Nephron (organoid): ENCODE measurements at regions not wholly inside any gene's neighbourhood (a gene's known extent, or its start where the extent isn't known, plus 50 kb on each side); places are given as distances from the start of the nearest gene placed in this dataset.
"Not testable (repeated sequence)": the region's sequence is repeated elsewhere in the genome, so short reads cannot be mapped to it uniquely, and the experiment has no call there.

Experiments used
- H3K27ac Mint-ChIP-seq, 3 experiments: 2 replicates each; pipeline ENCODE4 v1.8.0; 2020; ENCODE audit warnings: mixed read lengths in 3 of 3, mild to moderate bottlenecking in 2 of 3, moderate library complexity in 1 of 3
- H3K27me3 Mint-ChIP-seq: 2 replicates; pipeline ENCODE4 v1.8.0; 2021; ENCODE audit warnings: low read depth, mild to moderate bottlenecking, moderate library complexity, mixed read lengths
- H3K36me3 Mint-ChIP-seq: 2 replicates; pipeline ENCODE4 v1.8.0; 2020; ENCODE audit warnings: low read depth, mixed read lengths
- H3K4me1 Mint-ChIP-seq: 2 replicates; pipeline ENCODE4 v1.8.0; 2020; ENCODE audit warnings: mixed read lengths
- H3K4me3 Mint-ChIP-seq, 3 experiments: 2 replicates each; pipeline ENCODE4 v1.8.0; 2020; ENCODE audit warnings: mild to moderate bottlenecking in 3 of 3, mixed read lengths in 3 of 3, moderate library complexity in 2 of 3
- H3K9me3 Mint-ChIP-seq: 2 replicates; pipeline ENCODE4 v1.8.0; 2020; ENCODE audit warnings: mixed read lengths
- CTCF ChIP-seq, 3 experiments: fragments of 200-600 bp; sonication (generic); IDR thresholded peaks; one replicate each; pipeline ENCODE4 v1.5.0; 2021; ENCODE audit warnings: antibody characterized with exemption in 3 of 3; ENCODE audit not compliant: unreplicated experiment in 3 of 3

- Mint-ChIP-seq H3K4me3 (no peak overlapping the region), H3K27ac (no peak overlapping the region), H3K36me3 (no peaks in the 10 kb centered on the region), H3K9me3 (no peaks in the 10 kb centered on the region), H3K4me1 (no peaks in the 10 kb centered on the region), H3K27me3 (peaks cover 4% of the 10 kb centered on the region)
- no peak for TF ChIP-seq CTCF (IDR thresholded peaks at IDR 0.05; ENCODE audit: unreplicated experiment in 3 of 3)
Measured at GRCh38 chr1:224053456-224053855, 60.5 kb upstream of the FBXO28 start.

GRCh38 chr1:224052772-224053171, 61.1 kb upstream of the FBXO28 start:
- Mint-ChIP-seq H3K9me3 (peaks cover 4% of the 10 kb centered on the region), H3K4me3 (no peak overlapping the region), H3K36me3 (no peaks in the 10 kb centered on the region), H3K27ac (no peak overlapping the region), H3K27me3 (peaks cover 4% of the 10 kb centered on the region), H3K4me1 (no peaks in the 10 kb centered on the region)
- no peak for TF ChIP-seq CTCF (IDR thresholded peaks at IDR 0.05; ENCODE audit: unreplicated experiment in 3 of 3)

DNA sequence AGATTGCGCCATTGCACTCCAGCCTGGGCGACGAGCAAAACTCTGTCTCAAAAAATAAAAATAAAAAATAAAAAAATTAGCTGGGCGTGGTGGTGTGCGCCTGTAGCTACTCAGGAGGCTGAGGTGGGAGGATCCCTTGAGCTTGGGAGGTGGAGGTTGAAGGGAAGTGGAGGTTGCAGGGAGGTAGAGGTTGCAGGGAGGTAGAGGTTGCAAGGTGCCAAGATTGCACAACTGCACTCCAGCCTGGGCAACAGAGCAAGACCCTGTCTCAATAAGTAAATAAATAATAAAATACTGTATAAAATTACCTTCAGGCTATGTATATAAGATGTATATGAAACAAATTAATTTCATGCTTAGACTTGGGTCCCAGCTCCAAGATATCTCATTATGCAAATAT, 62.1 kb upstream of the FBXO28 start:
- not testable (repeated sequence) for H3K27ac Mint-ChIP-seq

DNA sequence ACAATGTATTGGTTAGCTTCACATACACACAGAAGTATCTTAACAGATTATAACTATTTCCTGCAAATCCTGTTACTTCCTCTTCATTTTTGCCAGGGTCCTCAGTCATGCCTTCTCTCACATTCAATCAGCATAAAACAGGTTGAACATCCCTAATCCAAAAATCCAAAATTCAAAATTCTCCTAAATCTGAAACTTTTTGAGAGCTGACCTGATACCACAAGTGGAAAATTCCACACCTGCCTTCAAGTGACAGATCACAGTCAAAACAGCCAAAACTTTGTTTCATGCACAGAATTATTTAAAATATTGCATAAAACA, 62.9 kb upstream of the FBXO28 start:
- no peak for TF ChIP-seq CTCF (IDR thresholded peaks at IDR 0.05; ENCODE audit: unreplicated experiment in 3 of 3)
- Mint-ChIP-seq H3K4me3 (no peak overlapping the region), H3K9me3 (peaks cover 4% of the 10 kb centered on the region), H3K4me1 (no peaks in the 10 kb centered on the region), H3K27me3 (peaks cover 4% of the 10 kb centered on the region), H3K27ac (no peak overlapping the region), H3K36me3 (no peaks in the 10 kb centered on the region)

More for the DNA sequence above, 62.1 kb upstream of the FBXO28 start:
- H3K9me3 Mint-ChIP-seq, H3K4me3 Mint-ChIP-seq, H3K27me3 Mint-ChIP-seq, H3K36me3 Mint-ChIP-seq, H3K4me1 Mint-ChIP-seq: not testable (repeated sequence)

DNA sequence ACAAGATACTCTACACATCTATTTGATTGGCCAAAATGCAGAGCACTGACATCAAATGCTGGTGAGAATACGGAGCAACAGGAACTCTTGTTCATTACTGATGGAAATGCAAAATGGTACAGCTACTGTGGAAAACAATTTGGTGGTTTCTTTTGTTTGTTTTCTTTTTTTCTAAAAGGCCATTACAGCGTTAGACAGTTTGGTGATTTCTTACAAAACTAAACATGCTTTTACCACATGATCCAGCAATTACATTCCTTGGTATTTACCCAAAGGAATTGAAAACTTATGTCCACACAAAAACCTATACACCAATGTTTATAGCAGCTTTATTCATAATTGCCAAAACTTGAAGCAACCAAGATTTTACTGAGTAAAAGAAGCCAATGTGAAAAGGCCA, 66.4 kb upstream of the FBXO28 start:
- Mint-ChIP-seq H3K4me1 (no peaks in the 10 kb centered on the region), H3K27me3 (no peaks in the 10 kb centered on the region), H3K9me3 (peaks cover 4% of the 10 kb centered on the region), H3K4me3 (no peak overlapping the region), H3K36me3 (no peaks in the 10 kb centered on the region), H3K27ac (no peak overlapping the region)
- TF ChIP-seq CTCF (IDR thresholded peaks at IDR 0.05; ENCODE audit: unreplicated experiment in 3 of 3): no peak

DNA sequence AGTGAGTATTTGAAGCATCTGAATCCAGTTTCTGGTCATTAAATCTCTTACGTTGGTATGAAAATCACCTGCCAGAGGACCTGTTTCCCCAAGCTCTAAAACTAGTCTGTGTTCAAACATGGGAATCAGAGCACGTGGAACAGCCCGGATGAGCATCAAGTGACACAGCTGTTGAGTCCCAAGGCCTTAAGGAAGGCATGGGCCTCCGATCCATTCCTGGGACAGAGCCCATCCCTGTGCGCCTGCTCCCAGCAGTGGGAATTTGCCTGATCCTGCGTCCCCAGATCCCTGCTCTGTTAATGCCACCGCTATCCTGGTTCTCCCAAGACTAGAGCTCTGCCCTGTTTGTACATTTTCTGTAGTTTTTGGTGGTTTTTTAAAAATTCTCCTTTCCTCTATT, 68.4 kb upstream of the FBXO28 start:
- Mint-ChIP-seq H3K4me3 (no peak overlapping the region), H3K4me1 (no peaks in the 10 kb centered on the region), H3K36me3 (no peaks in the 10 kb centered on the region), H3K27ac (no peak overlapping the region), H3K27me3 (peaks cover 4% of the 10 kb centered on the region), H3K9me3 (peaks cover 4% of the 10 kb centered on the region)
- no peak for TF ChIP-seq CTCF (IDR thresholded peaks at IDR 0.05; ENCODE audit: unreplicated experiment in 3 of 3)

DNA sequence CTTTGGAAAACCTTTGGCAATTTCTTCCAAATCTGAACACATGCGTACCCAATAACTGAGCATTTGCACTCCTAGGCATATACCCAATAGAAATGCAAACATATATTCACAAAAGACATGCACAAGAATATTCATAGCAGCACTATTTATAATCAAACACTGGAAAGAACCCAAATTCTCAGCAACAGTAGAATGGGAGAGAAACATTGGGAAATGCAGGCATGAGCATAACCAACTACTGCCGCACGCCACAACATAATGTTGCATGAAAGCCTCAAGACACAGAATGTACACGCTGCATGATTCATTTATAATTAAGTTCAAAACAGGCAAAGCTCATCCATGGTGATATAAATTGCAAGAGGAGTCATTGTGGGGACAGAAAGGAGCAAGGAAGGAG, 69.5 kb upstream of the FBXO28 start:
- H3K9me3 Mint-ChIP-seq: peaks cover 4% of the 10 kb centered on the region
- H3K27ac Mint-ChIP-seq: no peak overlapping the region
- H3K4me3 Mint-ChIP-seq: no peak overlapping the region
- TF ChIP-seq CTCF (IDR thresholded peaks at IDR 0.05; ENCODE audit: unreplicated experiment in 3 of 3): no peak
- no peaks in the 10 kb centered on the region for H3K36me3 Mint-ChIP-seq
- H3K4me1 Mint-ChIP-seq: no peaks in the 10 kb centered on the region
- peaks cover 4% of the 10 kb centered on the region for H3K27me3 Mint-ChIP-seq
